ENCODE measurements at regions not wholly inside any gene's neighbourhood (a gene's known extent, or its start where the extent isn't known, plus 50 kb on each side); places are given as distances from the start of the nearest gene placed in this dataset.

DNA sequence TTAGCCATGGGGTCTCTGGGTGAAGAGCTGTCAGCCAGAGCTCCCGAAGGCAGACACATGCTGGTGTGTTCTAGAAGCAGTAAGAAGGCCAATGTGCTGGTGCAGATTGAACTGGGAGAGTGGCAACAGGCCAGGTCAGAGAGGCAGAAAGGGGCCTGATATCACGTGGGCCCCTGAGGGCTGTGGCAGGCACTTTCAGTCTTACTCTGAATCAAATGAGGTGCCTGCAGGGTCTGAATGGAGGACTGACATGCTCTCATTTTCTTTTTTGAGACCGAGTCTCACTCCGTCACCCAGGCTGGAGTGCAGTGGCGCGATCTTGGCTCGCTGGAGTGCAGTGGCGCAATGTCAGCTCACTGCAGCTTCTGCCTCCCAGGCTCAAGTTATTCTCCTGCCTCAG is 293.8 kb downstream of the ABCC12 start:
- no peak overlapping the region for H3K4me3 ChIP-seq (ENCODE audit: low read length)
- DNase-seq (ENCODE audit: low read depth) = no peak
- TF ChIP-seq, protein P1, sequence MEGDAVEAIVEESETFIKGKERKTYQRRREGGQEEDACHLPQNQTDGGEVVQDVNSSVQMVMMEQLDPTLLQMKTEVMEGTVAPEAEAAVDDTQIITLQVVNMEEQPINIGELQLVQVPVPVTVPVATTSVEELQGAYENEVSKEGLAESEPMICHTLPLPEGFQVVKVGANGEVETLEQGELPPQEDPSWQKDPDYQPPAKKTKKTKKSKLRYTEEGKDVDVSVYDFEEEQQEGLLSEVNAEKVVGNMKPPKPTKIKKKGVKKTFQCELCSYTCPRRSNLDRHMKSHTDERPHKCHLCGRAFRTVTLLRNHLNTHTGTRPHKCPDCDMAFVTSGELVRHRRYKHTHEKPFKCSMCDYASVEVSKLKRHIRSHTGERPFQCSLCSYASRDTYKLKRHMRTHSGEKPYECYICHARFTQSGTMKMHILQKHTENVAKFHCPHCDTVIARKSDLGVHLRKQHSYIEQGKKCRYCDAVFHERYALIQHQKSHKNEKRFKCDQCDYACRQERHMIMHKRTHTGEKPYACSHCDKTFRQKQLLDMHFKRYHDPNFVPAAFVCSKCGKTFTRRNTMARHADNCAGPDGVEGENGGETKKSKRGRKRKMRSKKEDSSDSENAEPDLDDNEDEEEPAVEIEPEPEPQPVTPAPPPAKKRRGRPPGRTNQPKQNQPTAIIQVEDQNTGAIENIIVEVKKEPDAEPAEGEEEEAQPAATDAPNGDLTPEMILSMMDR (conservative IDR thresholded peaks at IDR 0.05; ENCODE audit: low read depth, low read length) = no peak

- H3K4me3 ChIP-seq (ENCODE audit: low read length) = no peak overlapping the region
- TF ChIP-seq, protein P1 (conservative IDR thresholded peaks at IDR 0.05; ENCODE audit: low read depth, low read length) = no peak
- no peak for DNase-seq (ENCODE audit: low read depth)
Observed at GRCh38 chr16:47858333-47858982, 297.3 kb downstream of the ABCC12 start.

DNA sequence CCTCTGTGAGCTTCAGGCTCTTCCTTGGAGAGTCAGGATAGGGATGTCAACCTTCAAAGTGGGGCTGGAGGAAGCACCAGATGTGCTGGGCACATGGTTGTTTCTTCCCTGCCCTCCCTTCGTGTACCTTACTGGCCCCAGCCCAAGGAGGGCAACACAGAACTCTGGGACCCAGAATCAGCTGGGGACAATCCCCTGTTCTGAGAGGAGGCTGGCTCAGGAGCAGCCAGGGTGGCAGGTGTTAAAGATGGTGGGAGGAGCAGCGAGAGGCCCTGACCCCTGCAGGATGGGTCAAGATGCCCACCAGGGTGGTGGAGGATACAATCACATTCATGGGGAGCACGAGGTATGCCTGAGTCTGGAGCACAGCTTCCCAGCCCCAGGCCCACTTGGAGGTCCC is 300.4 kb downstream of the ABCC12 start:
- H3K4me3 ChIP-seq (ENCODE audit: low read length) = no peak overlapping the region
- no peak for DNase-seq (ENCODE audit: low read depth)
- TF ChIP-seq, protein P1 (conservative IDR thresholded peaks at IDR 0.05; ENCODE audit: low read depth, low read length) = no peak

DNA sequence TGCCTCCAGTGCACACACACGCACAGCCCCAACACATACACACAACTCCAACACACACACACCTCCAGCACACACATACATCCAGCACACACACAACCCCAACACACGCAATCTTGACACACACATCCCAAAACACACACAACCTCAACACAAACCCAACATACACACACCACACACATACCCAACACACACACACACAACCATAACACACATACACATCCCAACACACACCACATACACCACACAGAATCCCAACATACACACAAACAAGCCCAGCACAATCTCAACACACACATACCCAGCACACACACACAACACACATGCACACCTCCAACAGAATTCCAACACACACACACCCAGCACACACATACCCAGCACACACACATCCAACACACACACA is 301.1 kb downstream of the ABCC12 start:
- TF ChIP-seq, protein P1 (conservative IDR thresholded peaks at IDR 0.05; ENCODE audit: low read depth, low read length) = no peak
- H3K4me3 ChIP-seq (ENCODE audit: low read length) = no peak overlapping the region
- no peak for DNase-seq (ENCODE audit: low read depth)

DNA sequence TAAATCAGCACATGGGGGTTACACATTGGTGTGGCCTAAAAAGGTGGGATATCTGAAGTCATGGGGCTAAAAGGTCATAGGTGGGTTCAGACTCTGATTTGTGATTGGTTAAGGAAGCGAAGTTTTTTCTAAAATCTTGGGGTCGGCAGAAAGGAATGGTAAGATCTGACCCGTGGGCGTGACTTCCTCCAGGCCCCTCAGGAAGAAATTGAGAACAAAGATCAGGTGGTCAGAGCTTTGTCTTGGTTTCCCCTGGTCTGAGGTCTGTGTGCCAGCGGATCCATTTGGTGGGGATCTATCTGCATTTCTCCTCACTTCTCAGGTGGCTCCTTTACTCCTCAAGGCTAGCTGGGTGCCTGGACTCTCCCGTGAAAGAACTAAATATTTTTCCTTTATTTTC is 302.8 kb downstream of the ABCC12 start:
- DNase-seq (ENCODE audit: low read depth) = no peak
- H3K4me3 ChIP-seq (ENCODE audit: low read length) = no peak overlapping the region
- TF ChIP-seq, protein P1 (conservative IDR thresholded peaks at IDR 0.05; ENCODE audit: low read depth, low read length) = no peak

DNA sequence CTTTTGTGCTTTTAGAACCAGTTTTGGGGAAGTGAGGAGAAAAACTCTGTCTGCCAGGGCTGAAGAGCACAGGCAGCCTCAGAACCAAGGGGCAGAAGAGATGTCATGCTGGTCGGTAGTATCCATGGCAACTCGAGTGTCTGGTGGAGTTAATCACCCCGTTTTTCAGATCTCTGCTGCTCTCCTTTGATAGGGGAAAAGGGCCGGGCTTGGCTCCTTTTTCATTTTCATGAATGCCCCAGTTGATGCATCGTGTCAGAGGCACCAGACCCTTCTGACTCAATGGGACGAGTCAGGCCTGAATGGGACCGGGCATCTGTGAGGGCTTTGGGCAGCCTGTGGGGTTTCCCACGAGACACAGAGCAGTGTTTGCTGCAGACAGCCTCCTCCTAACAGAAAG is 304.6 kb downstream of the ABCC12 start:
- TF ChIP-seq, protein P1 (conservative IDR thresholded peaks at IDR 0.05; ENCODE audit: low read depth, low read length) = no peak
- H3K4me3 ChIP-seq (ENCODE audit: low read length) = no peak overlapping the region

GRCh38 chr16:47849736-47850135 is 306.1 kb downstream of the ABCC12 start:
- TF ChIP-seq, protein P1 (conservative IDR thresholded peaks at IDR 0.05; ENCODE audit: low read depth, low read length) = no peak
- no peak overlapping the region for H3K4me3 ChIP-seq (ENCODE audit: low read length)

More for the DNA sequence above, 304.6 kb downstream of the ABCC12 start:
- DNase-seq (ENCODE audit: low read depth) = no peak

More at GRCh38 chr16:47849736-47850135, 306.1 kb downstream of the ABCC12 start:
- no peak for DNase-seq (ENCODE audit: low read depth)
